MCF 10A (cell line): ENCODE measurements at regions not wholly inside any gene's neighbourhood (a gene's known extent, or its start where the extent isn't known, plus 50 kb on each side); places are given as distances from the start of the nearest gene placed in this dataset.

ENCODE experiments used
- BruUV-seq: library from RNA; stranded (reverse); fragments of 400-500 nt; replicated peaks from 2 replicates; lab custom pipeline; 2021; lab: Mats Ljungman, UMichigan
- CTCF ChIA-PET: fragments of 300-600 bp; sonication (Branson Sonifier 250); formaldehyde crosslinking; extraction: SDS; loops from one replicate; lab custom pipeline; 2021; ENCODE audit warnings: antibody characterized with exemption, inconsistent platforms; lab: Yijun Ruan, JAX
- POLR2A ChIA-PET: fragments of 300-600, 350-650 bp; sonication (Branson Sonifier 250); formaldehyde crosslinking; extraction: SDS; loops from one replicate; lab custom pipeline; 2020; ENCODE audit warnings: antibody characterized with exemption, inconsistent platforms; lab: Yijun Ruan, JAX
- DNase-seq: peaks from one replicate; pipeline ENCODE4 v3.0.0-alpha.2; 2018; ENCODE audit not compliant: unreplicated experiment
- H3K27ac Mint-ChIP-seq: one replicate; pipeline ENCODE4 v1.8.0; 2022; ENCODE audit warnings: mild to moderate bottlenecking, low read depth, mixed read lengths; ENCODE audit not compliant: unreplicated experiment
- H3K27me3 Mint-ChIP-seq: one replicate; pipeline ENCODE4 v1.8.0; 2022; ENCODE audit warnings: mixed read lengths; ENCODE audit not compliant: insufficient read depth, unreplicated experiment
- H3K36me3 Mint-ChIP-seq: one replicate; pipeline ENCODE4 v1.8.0; 2022; ENCODE audit warnings: mild to moderate bottlenecking, moderate library complexity, mixed read lengths; ENCODE audit not compliant: insufficient read depth, unreplicated experiment
- H3K4me1 Mint-ChIP-seq: one replicate; pipeline ENCODE4 v1.8.0; 2022; ENCODE audit warnings: mixed read lengths; ENCODE audit not compliant: insufficient read depth, unreplicated experiment
- H3K4me3 Mint-ChIP-seq: one replicate; pipeline ENCODE4 v1.8.0; 2022; ENCODE audit warnings: mild to moderate bottlenecking, moderate library complexity, mixed read lengths; ENCODE audit not compliant: unreplicated experiment
- H3K9me3 Mint-ChIP-seq: one replicate; pipeline ENCODE4 v1.8.0; 2022; ENCODE audit warnings: mixed read lengths; ENCODE audit not compliant: unreplicated experiment
- intact Hi-C: fragments of 100-400 bp; cut with micrococcal nuclease; formaldehyde crosslinking; loops from 2 replicates; pipeline ENCODE4 v1.14.1; 2022
- TF ChIP-seq, protein P1 (sequence below): fragments of 200-600 bp; IDR thresholded peaks from one replicate; pipeline ENCODE4 v1.8.0; 2022; ENCODE audit warnings: antibody characterized with exemption, mild to moderate bottlenecking; ENCODE audit not compliant: unreplicated experiment

DNA sequence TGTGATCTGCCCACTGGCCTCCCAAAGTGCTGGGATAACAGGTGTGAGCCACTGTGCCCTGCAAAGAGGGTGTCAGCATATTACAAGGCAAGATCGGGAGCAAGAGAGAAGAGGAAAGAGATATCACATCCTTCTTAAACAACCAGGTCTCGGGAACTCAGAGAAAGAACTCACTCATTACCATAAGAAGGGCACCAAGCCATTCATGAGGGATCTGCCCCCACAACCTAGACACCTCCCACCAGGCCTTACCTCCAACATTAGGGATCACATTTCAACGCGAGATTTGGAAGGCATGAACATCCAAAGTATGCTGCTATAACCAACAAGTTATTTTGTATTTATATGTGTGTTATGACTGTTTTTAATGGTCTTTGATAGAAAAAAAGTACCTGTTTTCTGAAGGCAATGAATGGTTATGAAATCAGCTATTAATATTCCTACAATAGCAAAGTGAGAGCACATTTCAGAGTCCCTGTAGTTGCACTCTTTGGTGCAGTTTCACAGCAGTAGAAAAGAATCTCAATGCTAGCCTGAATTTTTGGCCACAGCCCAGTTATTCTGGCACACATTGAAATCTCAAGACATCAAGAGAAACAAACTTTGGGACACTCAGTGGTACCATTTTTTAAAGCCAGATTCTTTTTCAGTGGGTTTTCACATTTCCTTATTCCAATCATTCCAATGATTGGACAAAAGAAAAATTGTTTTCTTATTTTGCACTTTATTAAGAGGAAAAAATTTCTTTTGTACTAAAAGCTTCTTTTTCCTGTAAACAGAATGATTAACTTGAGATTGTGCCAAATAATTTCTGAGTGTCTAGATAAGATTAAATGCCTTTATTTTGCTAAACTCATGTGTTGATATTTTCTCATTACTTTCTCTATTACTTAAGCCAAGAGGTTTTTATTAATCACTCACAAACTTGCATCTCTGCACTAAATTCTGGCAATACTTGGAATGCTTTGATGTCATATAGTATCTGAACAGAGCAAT is 582.6 kb upstream of the ATP2B1 start:
- H3K4me1 Mint-ChIP-seq = no peaks in the 10 kb centered on the region
- CTCF ChIA-PET = no interaction called here
- POLR2A ChIA-PET = no interaction called here
- no peak overlapping the region for H3K27ac Mint-ChIP-seq
- DNase-seq = no peak
- TF ChIP-seq, protein P1, sequence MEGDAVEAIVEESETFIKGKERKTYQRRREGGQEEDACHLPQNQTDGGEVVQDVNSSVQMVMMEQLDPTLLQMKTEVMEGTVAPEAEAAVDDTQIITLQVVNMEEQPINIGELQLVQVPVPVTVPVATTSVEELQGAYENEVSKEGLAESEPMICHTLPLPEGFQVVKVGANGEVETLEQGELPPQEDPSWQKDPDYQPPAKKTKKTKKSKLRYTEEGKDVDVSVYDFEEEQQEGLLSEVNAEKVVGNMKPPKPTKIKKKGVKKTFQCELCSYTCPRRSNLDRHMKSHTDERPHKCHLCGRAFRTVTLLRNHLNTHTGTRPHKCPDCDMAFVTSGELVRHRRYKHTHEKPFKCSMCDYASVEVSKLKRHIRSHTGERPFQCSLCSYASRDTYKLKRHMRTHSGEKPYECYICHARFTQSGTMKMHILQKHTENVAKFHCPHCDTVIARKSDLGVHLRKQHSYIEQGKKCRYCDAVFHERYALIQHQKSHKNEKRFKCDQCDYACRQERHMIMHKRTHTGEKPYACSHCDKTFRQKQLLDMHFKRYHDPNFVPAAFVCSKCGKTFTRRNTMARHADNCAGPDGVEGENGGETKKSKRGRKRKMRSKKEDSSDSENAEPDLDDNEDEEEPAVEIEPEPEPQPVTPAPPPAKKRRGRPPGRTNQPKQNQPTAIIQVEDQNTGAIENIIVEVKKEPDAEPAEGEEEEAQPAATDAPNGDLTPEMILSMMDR = no peak
- no peak overlapping the region for H3K4me3 Mint-ChIP-seq
- intact Hi-C loops = no loop called here
- BruUV-seq = no TSS peak
- H3K36me3 Mint-ChIP-seq = no peaks in the 10 kb centered on the region
- peaks cover 15% of the 10 kb centered on the region for H3K9me3 Mint-ChIP-seq
- H3K27me3 Mint-ChIP-seq = no peaks in the 10 kb centered on the region

DNA sequence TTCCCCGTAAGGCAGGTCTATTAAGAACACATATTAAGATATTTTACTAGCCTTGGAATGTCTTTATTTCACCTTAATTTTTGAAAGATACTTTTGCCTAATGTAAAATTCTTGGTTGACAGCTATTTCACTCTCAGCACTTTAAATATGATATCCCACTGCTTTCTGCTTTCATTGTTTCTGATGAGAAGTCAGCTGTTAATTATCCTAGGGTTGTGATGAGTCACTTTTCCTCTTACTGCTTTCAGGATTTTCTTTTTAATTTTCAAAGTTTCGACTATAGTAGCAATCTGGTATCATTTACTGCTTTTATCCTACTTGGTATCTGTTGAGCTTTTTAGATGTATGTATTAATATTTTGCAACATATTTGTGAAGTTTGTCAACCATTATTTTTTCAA is 578.9 kb upstream of the ATP2B1 start:
- H3K9me3 Mint-ChIP-seq = peaks cover 15% of the 10 kb centered on the region
- ChIA-PET POLR2A (interaction anchor here (0.6 kb wide), 1 partner anchor 121 kb away, joined by 3 read pairs; no protein-coding TSS in a partner anchor), CTCF (no interaction called here)
- no peak overlapping the region for H3K4me3 Mint-ChIP-seq
- no peaks in the 10 kb centered on the region for H3K36me3 Mint-ChIP-seq
- BruUV-seq = no TSS peak
- no peaks in the 10 kb centered on the region for H3K27me3 Mint-ChIP-seq
- peak; percentile 9 for DNase-seq
- no peaks in the 10 kb centered on the region for H3K4me1 Mint-ChIP-seq
- TF ChIP-seq, protein P1 = no peak
- intact Hi-C loops = no loop called here
- H3K27ac Mint-ChIP-seq = no peak overlapping the region

DNA sequence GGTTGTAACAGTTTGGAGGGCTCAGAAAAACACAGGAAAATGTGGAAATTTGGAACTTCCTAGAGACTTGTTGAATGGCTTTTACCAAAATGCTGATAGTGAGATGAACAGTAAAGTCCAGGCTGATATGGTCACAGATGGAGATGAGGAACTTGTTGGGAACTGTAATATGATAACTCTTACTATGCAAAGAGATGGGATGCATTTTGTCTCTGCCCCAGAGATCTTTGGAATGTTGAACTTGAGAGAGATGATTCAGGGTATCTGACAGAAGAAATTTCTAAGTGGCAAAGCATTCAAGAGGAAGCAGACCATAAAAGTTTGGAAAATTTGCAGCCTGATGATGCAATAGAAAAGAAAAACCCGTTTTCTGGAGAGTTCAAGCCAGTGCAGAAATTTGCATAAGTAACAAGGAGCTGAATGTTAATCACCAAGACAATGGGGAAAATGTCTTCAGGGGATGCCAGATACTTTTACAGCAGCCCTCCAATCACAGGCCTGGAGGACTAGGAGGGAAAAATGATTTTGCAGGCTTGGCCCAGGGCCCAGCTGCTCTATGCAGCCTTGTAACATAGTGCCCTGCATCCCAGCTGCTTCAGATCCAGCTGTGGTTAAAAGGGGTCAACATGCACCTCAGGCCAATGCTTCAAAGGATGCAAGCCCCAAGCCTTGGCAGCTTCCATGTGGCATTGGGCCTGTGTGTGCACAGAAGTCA is 572.7 kb upstream of the ATP2B1 start:
- no TSS peak for BruUV-seq
- intact Hi-C loops = no loop called here
- H3K27me3 Mint-ChIP-seq = no peaks in the 10 kb centered on the region
- no peak overlapping the region for H3K27ac Mint-ChIP-seq
- no peaks in the 10 kb centered on the region for H3K9me3 Mint-ChIP-seq
- H3K36me3 Mint-ChIP-seq = no peaks in the 10 kb centered on the region
- H3K4me1 Mint-ChIP-seq = no peaks in the 10 kb centered on the region
- H3K4me3 Mint-ChIP-seq = no peak overlapping the region
- DNase-seq = no peak
- CTCF ChIA-PET = interaction anchor here (0.5 kb wide), 1 partner anchor 207 kb away, joined by 3 read pairs; no protein-coding TSS in a partner anchor
- POLR2A ChIA-PET = no interaction called here
- TF ChIP-seq, protein P1 = no peak

DNA sequence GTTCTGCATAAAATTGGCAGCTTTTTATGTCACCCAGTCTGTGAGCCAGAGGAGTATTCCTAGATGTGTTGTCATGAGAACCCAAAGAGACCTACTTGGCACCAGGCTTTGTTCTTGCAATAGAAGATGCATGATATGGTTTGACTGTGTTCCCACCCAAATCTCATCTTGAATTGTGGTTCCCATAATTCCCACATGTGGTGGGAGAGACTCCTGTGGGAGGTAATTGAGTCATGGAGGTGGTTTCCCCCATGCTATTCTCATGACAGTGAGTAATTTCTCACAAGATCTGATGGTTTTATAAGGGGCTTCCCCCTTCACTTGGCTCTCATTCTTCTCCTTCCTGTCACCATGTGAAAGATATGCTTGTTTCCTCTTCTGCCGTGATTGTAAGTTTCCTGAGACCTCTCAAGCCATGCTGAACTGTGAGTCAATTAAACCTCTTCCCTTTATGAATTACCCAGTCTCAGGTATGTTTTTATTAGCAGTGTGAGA is 572.0 kb upstream of the ATP2B1 start:
- Mint-ChIP-seq H3K4me3 (no peak overlapping the region), H3K9me3 (no peaks in the 10 kb centered on the region), H3K27ac (no peak overlapping the region), H3K4me1 (no peaks in the 10 kb centered on the region), H3K36me3 (no peaks in the 10 kb centered on the region), H3K27me3 (no peaks in the 10 kb centered on the region)
- intact Hi-C loops = no loop called here
- TF ChIP-seq, protein P1 = no peak
- no TSS peak for BruUV-seq
- ChIA-PET CTCF (no interaction called here), POLR2A (interaction anchor here (0.6 kb wide), 1 partner anchor 75 kb away, joined by 3 read pairs; no protein-coding TSS in a partner anchor)
- no peak for DNase-seq
